HCT116 (cell line): ENCODE measurements at regions not wholly inside any gene's neighbourhood (a gene's known extent, or its start where the extent isn't known, plus 50 kb on each side); places are given as distances from the start of the nearest gene placed in this dataset.
"Not testable (repeated sequence)": the region's sequence is repeated elsewhere in the genome, so short reads cannot be mapped to it uniquely, and the experiment has no call there.

Source experiments
- ATAC-seq: fragments of 200-7000 bp; cut with Tn5 transposase; 2 replicates; pipeline ENCODE4 v1.9.1; 2020; ENCODE audit warnings: mild to moderate bottlenecking, moderate library complexity
- BruUV-seq: library from RNA; stranded (reverse); fragments of 400-500 nt; replicated peaks from 2 replicates; lab custom pipeline; 2021; lab: Mats Ljungman, UMichigan
- CTCF ChIA-PET: fragments of 300-600 bp; sonication (Branson Sonifier 250); formaldehyde crosslinking; loops from one replicate; lab custom pipeline; 2021; ENCODE audit warnings: antibody characterized with exemption; lab: Charles Lee
- POLR2A ChIA-PET: fragments of 300-600, 350-600 bp; sonication (Branson Sonifier 250); formaldehyde crosslinking; loops from one replicate; lab custom pipeline; 2021; ENCODE audit warnings: antibody characterized with exemption; lab: Charles Lee
- RAD21 ChIA-PET, 2 experiments: fragments of 300-600 bp; sonication (Branson Sonifier 250); formaldehyde crosslinking; loops; one replicate each; lab custom pipeline; 2023; ENCODE audit warnings: low total read pairs in 2 of 2; ENCODE audit not compliant: uncharacterized antibody in 2 of 2, unreplicated experiment in 2 of 2, low non-redundant PET in 1 of 2; lab: Charles Lee
- DNase-seq: peaks from one replicate; pipeline ENCODE4 v3.0.0-alpha.2; 2010; ENCODE audit warnings: low read depth, low spot score
- H2AFZ ChIP-seq: fragments of 200-600 bp; shearing (Covaris generic), sonication (generic); 2 replicates; pipeline ENCODE4 v1.6.1; 2017; ENCODE audit warnings: low read depth, mixed run types, mixed read lengths, antibody characterized with exemption, low read length; ENCODE audit not compliant: poor library complexity, severe bottlenecking
- H3K27ac ChIP-seq: 2 replicates; pipeline ENCODE4 v1.5.1; 2012; ENCODE audit warnings: low read depth, low read length
- H3K27me3 ChIP-seq: fragments of 200-600 bp; sonication (generic); 2 replicates; pipeline ENCODE4 v1.6.1; 2016; ENCODE audit warnings: mixed run types, low read length, mixed read lengths; ENCODE audit not compliant: insufficient read depth
- H3K36me3 ChIP-seq, 2 experiments: fragments of 200-500 bp in 1 of 2; fragments of 200-600 bp in 1 of 2; sonication (Bioruptor generic) in 1 of 2; sonication (generic) in 1 of 2; 2 replicates each; pipeline versions ENCODE4 v1.5.1 to v1.6.1; 2014 to 2016; ENCODE audit warnings: low read length in 2 of 2, inconsistent platforms in 1 of 2, mixed read lengths in 1 of 2, mixed run types in 1 of 2; ENCODE audit not compliant: insufficient read depth in 2 of 2, control insufficient read depth in 1 of 2
- H3K4me1 ChIP-seq, 2 experiments: fragments of 200-600 bp in 1 of 2; sonication (generic) in 1 of 2; 2 replicates each; pipeline versions ENCODE4 v1.5.1 to v1.6.1; 2012 to 2017; ENCODE audit warnings: low read length in 2 of 2, inconsistent platforms in 1 of 2, mild to moderate bottlenecking in 1 of 2, mixed read lengths in 1 of 2, mixed run types in 1 of 2, moderate library complexity in 1 of 2; ENCODE audit not compliant: insufficient read depth in 2 of 2, control insufficient read depth in 1 of 2
- H3K4me2 ChIP-seq: fragments of 200-600 bp; sonication (generic); 2 replicates; pipeline ENCODE4 v1.6.1; 2017; ENCODE audit warnings: mixed run types, low read length, mixed read lengths
- H3K4me3 ChIP-seq, 2 experiments: fragments of 200-600 bp in 1 of 2; sonication (generic) in 1 of 2; replicated peaks in 1 of 2; 2 replicates each; pipeline ENCODE4 v1.5.1; 2011 to 2016; ENCODE audit warnings: low read length in 2 of 2, control low read depth in 1 of 2, low read depth in 1 of 2, mild to moderate bottlenecking in 1 of 2, mixed read lengths in 1 of 2, mixed run types in 1 of 2
- H3K79me2 ChIP-seq: fragments of 200-600 bp; sonication (generic); 2 replicates; pipeline ENCODE4 v1.6.1; 2017; ENCODE audit warnings: mild to moderate bottlenecking, mixed run types, low read length, moderate library complexity, mixed read lengths; ENCODE audit not compliant: insufficient read depth
- H3K9ac ChIP-seq: fragments of 200-600 bp; sonication (generic); 2 replicates; pipeline ENCODE4 v1.6.1; 2016; ENCODE audit warnings: low read length, mixed read lengths
- H3K9me2 ChIP-seq: fragments of 200-600 bp; sonication (generic), shearing (Covaris generic); 2 replicates; pipeline ENCODE4 v1.6.1; 2017; ENCODE audit warnings: mixed run types, mild to moderate bottlenecking, moderate library complexity; ENCODE audit not compliant: insufficient read depth
- H3K9me3 ChIP-seq, 2 experiments: fragments of 200-500 bp in 1 of 2; fragments of 200-600 bp in 1 of 2; sonication (Bioruptor generic) in 1 of 2; sonication (generic) in 1 of 2; 2 replicates each; pipeline ENCODE4 v1.6.1; 2014 to 2017; ENCODE audit warnings: low read length in 2 of 2, mixed read lengths in 2 of 2, inconsistent platforms in 1 of 2, low read depth in 1 of 2, mild to moderate bottlenecking in 1 of 2, mixed run types in 1 of 2, moderate library complexity in 1 of 2; ENCODE audit not compliant: control insufficient read depth in 1 of 2, insufficient read depth in 1 of 2
- H4K20me1 ChIP-seq: fragments of 200-600 bp; sonication (generic), shearing (Covaris generic); 2 replicates; pipeline ENCODE4 v1.6.1; 2017; ENCODE audit warnings: mixed run types, mild to moderate bottlenecking, moderate library complexity; ENCODE audit not compliant: insufficient read depth
- intact Hi-C: fragments of 100-400 bp; cut with micrococcal nuclease; formaldehyde crosslinking; loops from 2 replicates; pipeline ENCODE4 v1.10.0; 2022

- RAD21 ChIA-PET, CTCF ChIA-PET: not testable (repeated sequence)
Observed at GRCh38 chr14:19099336-19099735, 132.1 kb downstream of the POTEM start.

GRCh38 chr14:19099939-19100338 lies 132.7 kb downstream of the POTEM start:
- H3K79me2 ChIP-seq, BruUV-seq, H3K27ac ChIP-seq, RAD21 ChIA-PET, H3K4me3 ChIP-seq, CTCF ChIA-PET, ATAC-seq, H3K4me2 ChIP-seq, H2AFZ ChIP-seq, POLR2A ChIA-PET, H3K9ac ChIP-seq, DNase-seq, H3K36me3 ChIP-seq, H3K9me2 ChIP-seq, H3K9me3 ChIP-seq, intact Hi-C loops, H3K4me1 ChIP-seq, H4K20me1 ChIP-seq, H3K27me3 ChIP-seq: not testable (repeated sequence)

More at GRCh38 chr14:19099336-19099735, 132.1 kb downstream of the POTEM start:
- H4K20me1 ChIP-seq, H3K27ac ChIP-seq, H3K9me3 ChIP-seq, H3K4me2 ChIP-seq, POLR2A ChIA-PET, ATAC-seq, H3K36me3 ChIP-seq, H3K27me3 ChIP-seq, H2AFZ ChIP-seq, intact Hi-C loops, H3K4me3 ChIP-seq, H3K9me2 ChIP-seq, H3K4me1 ChIP-seq, BruUV-seq, H3K79me2 ChIP-seq, DNase-seq, H3K9ac ChIP-seq: not testable (repeated sequence)

- H3K9me3 ChIP-seq, RAD21 ChIA-PET, H3K36me3 ChIP-seq, CTCF ChIA-PET, H3K4me3 ChIP-seq, DNase-seq, H4K20me1 ChIP-seq, POLR2A ChIA-PET, H3K9ac ChIP-seq, H3K27me3 ChIP-seq, H2AFZ ChIP-seq, H3K79me2 ChIP-seq, H3K9me2 ChIP-seq, H3K4me1 ChIP-seq, ATAC-seq, H3K4me2 ChIP-seq, intact Hi-C loops, H3K27ac ChIP-seq: not testable (repeated sequence)
- TSS peak; percentile 62 for BruUV-seq
Observed at GRCh38 chr14:19105551-19105950, 138.3 kb downstream of the POTEM start.

GRCh38 chr14:19109887-19110286 lies 142.7 kb downstream of the POTEM start:
- H3K36me3 ChIP-seq, H4K20me1 ChIP-seq, intact Hi-C loops, H3K4me3 ChIP-seq, RAD21 ChIA-PET, H2AFZ ChIP-seq, DNase-seq, POLR2A ChIA-PET, H3K79me2 ChIP-seq, CTCF ChIA-PET, H3K27ac ChIP-seq, H3K4me1 ChIP-seq, H3K9ac ChIP-seq, H3K4me2 ChIP-seq, H3K9me3 ChIP-seq, ATAC-seq, H3K27me3 ChIP-seq, H3K9me2 ChIP-seq, BruUV-seq: not testable (repeated sequence)

- H3K27ac ChIP-seq, H3K4me3 ChIP-seq, H3K9ac ChIP-seq, H3K9me2 ChIP-seq, intact Hi-C loops, BruUV-seq, DNase-seq, H3K36me3 ChIP-seq, H3K4me1 ChIP-seq, H4K20me1 ChIP-seq, H3K27me3 ChIP-seq, H2AFZ ChIP-seq, ATAC-seq, RAD21 ChIA-PET, H3K4me2 ChIP-seq, H3K79me2 ChIP-seq, CTCF ChIA-PET, H3K9me3 ChIP-seq, POLR2A ChIA-PET: not testable (repeated sequence)
Observed at GRCh38 chr14:19120383-19120782, 153.1 kb downstream of the POTEM start.
